ENCODE measurements at regions not wholly inside any gene's neighbourhood (a gene's known extent, or its start where the extent isn't known, plus 50 kb on each side); places are given as distances from the start of the nearest gene placed in this dataset.
A peak's percentile ranks its signal among the peaks of the same experiment; 100 is the strongest.

GRCh38 chr4:128488055-128488705 is 200.6 kb upstream of the PGRMC2 start:
- DNase-seq (ENCODE audit: low read depth), result no peak

GRCh38 chr4:128484896-128485295 is 197.3 kb upstream of the PGRMC2 start:
- DNase-seq (ENCODE audit: low read depth), result no peak

GRCh38 chr4:128483816-128484215 is 196.2 kb upstream of the PGRMC2 start:
- DNase-seq (ENCODE audit: low read depth), result peak; percentile 71

GRCh38 chr4:128483041-128483440 is 195.4 kb upstream of the PGRMC2 start:
- DNase-seq (ENCODE audit: low read depth), result no peak

- DNase-seq (ENCODE audit: low read depth), result peak; percentile 37
Measured at GRCh38 chr4:128481752-128482480, 194.3 kb upstream of the PGRMC2 start.

GRCh38 chr4:128480945-128481344 is 193.3 kb upstream of the PGRMC2 start:
- DNase-seq (ENCODE audit: low read depth), result no peak

- DNase-seq (ENCODE audit: low read depth), result no peak
Measured at GRCh38 chr4:128477540-128477939, 189.9 kb upstream of the PGRMC2 start.

GRCh38 chr4:128475597-128475996 is 188.0 kb upstream of the PGRMC2 start:
- no peak for DNase-seq (ENCODE audit: low read depth)

- peak; percentile 57 for DNase-seq (ENCODE audit: low read depth)
Measured at GRCh38 chr4:128471576-128471975, 184.0 kb upstream of the PGRMC2 start.

- no peak for DNase-seq (ENCODE audit: low read depth)
Measured at GRCh38 chr4:128470492-128471053, 183.0 kb upstream of the PGRMC2 start.

- DNase-seq (ENCODE audit: low read depth), result peak; percentile 94
Measured at GRCh38 chr4:128468123-128468989, 180.7 kb upstream of the PGRMC2 start.

- no peak for DNase-seq (ENCODE audit: low read depth)
Measured at GRCh38 chr4:128465523-128465922, 177.9 kb upstream of the PGRMC2 start.

- DNase-seq (ENCODE audit: low read depth), result no peak
Measured at GRCh38 chr4:128463006-128463405, 175.4 kb upstream of the PGRMC2 start.

GRCh38 chr4:128462103-128462783 is 174.6 kb upstream of the PGRMC2 start:
- DNase-seq (ENCODE audit: low read depth), result no peak

- DNase-seq (ENCODE audit: low read depth), result peak; percentile 91
Measured at GRCh38 chr4:128461291-128462102, 173.9 kb upstream of the PGRMC2 start.

GRCh38 chr4:128459547-128459946 is 171.9 kb upstream of the PGRMC2 start:
- DNase-seq (ENCODE audit: low read depth), result no peak

GRCh38 chr4:128458816-128459215 is 171.2 kb upstream of the PGRMC2 start:
- no peak for DNase-seq (ENCODE audit: low read depth)

GRCh38 chr4:128457726-128458125 is 170.1 kb upstream of the PGRMC2 start:
- DNase-seq (ENCODE audit: low read depth), result no peak

GRCh38 chr4:128456171-128456570 is 168.6 kb upstream of the PGRMC2 start:
- no peak for DNase-seq (ENCODE audit: low read depth)

GRCh38 chr4:128455480-128455879 is 167.9 kb upstream of the PGRMC2 start:
- no peak for DNase-seq (ENCODE audit: low read depth)

- peak; percentile 48 for DNase-seq (ENCODE audit: low read depth)
Measured at GRCh38 chr4:128454881-128455280, 167.3 kb upstream of the PGRMC2 start.

Measured in RPMI7951 (cell line).